HEK293 (cell line): ENCODE measurements at regions not wholly inside any gene's neighbourhood (a gene's known extent, or its start where the extent isn't known, plus 50 kb on each side); places are given as distances from the start of the nearest gene placed in this dataset.

ENCODE experiments used
- CTCF ChIA-PET: fragments of 350-600 bp; formaldehyde crosslinking; extraction: SDS; loops from one replicate; lab custom pipeline; 2021; ENCODE audit warnings: antibody characterized with exemption; lab: Yijun Ruan, JAX
- POLR2A ChIA-PET: fragments of 300-600 bp; formaldehyde crosslinking; extraction: SDS; loops from one replicate; lab custom pipeline; 2020; ENCODE audit warnings: antibody characterized with exemption, inconsistent platforms; lab: Yijun Ruan, JAX
- H3K27ac ChIP-seq: fragments of 200-500 bp; sonication (Bioruptor generic); 2 replicates; pipeline ENCODE4 v1.5.1; 2014; ENCODE audit warnings: low read depth, low read length, control low read depth, inconsistent platforms; ENCODE audit errors: extremely low read depth
- H3K36me3 ChIP-seq, 2 experiments: fragments of 200-500 bp in 1 of 2; sonication (Bioruptor generic) in 1 of 2; 1 replicate in 1 of 2; 2 replicates in 1 of 2; pipeline ENCODE4 v1.5.1; 2014 to 2017; ENCODE audit warnings: inconsistent platforms in 2 of 2, low read length in 2 of 2; ENCODE audit not compliant: control insufficient read depth in 2 of 2, insufficient read depth in 1 of 2
- H3K4me1 ChIP-seq: fragments of 200-500 bp; sonication (Bioruptor generic); 2 replicates; pipeline ENCODE4 v1.5.1; 2014; ENCODE audit warnings: mild to moderate bottlenecking, low read length, inconsistent platforms; ENCODE audit not compliant: control insufficient read depth, insufficient read depth
- H3K4me3 ChIP-seq: 2 replicates; pipeline ENCODE4 v1.5.1; 2011; ENCODE audit warnings: low read depth, mild to moderate bottlenecking, control low read depth, low read length, moderate library complexity
- H3K9me3 ChIP-seq: fragments of 200-500 bp; sonication (Bioruptor generic); 2 replicates; pipeline ENCODE4 v1.5.1; 2014; ENCODE audit warnings: low read depth, low read length, inconsistent platforms; ENCODE audit not compliant: control insufficient read depth, insufficient read depth
- GFI1B ChIP-seq: fragments of 450-650 bp; formaldehyde crosslinking; IDR thresholded peaks from 2 replicates; pipeline ENCODE4 v1.5.1; 2016; ENCODE audit warnings: missing biosample characterization, missing genetic modification characterization
- HOXA7 ChIP-seq: sonication (generic); formaldehyde crosslinking; IDR thresholded peaks from 2 replicates; pipeline ENCODE4 v1.8.1; 2022; ENCODE audit warnings: missing genetic modification reagents, borderline replicate concordance
- IKZF3 ChIP-seq: fragments of 450-650 bp; IDR thresholded peaks from 2 replicates; pipeline ENCODE4 v1.5.0; 2018; ENCODE audit warnings: missing biosample characterization, mild to moderate bottlenecking, missing genetic modification characterization, moderate library complexity
- KLF16 ChIP-seq: fragments of 450-650 bp; formaldehyde crosslinking; IDR thresholded peaks from 2 replicates; pipeline ENCODE4 v1.5.1; 2017; ENCODE audit warnings: missing biosample characterization, missing genetic modification characterization
- ZBTB1 ChIP-seq: fragments of 450-650 bp; formaldehyde crosslinking; IDR thresholded peaks from 2 replicates; pipeline ENCODE4 v1.5.1; 2016; ENCODE audit warnings: missing biosample characterization, missing genetic modification characterization
- ZBTB21 ChIP-seq: fragments of 450-650 bp; formaldehyde crosslinking; IDR thresholded peaks from 2 replicates; pipeline ENCODE4 v1.5.1; 2017; ENCODE audit warnings: missing biosample characterization, missing genetic modification characterization
- ZBTB48 ChIP-seq: fragments of 450-650 bp; formaldehyde crosslinking; IDR thresholded peaks from 2 replicates; pipeline ENCODE4 v1.5.1; 2016; ENCODE audit warnings: missing biosample characterization, missing genetic modification characterization
- ZBTB7A ChIP-seq: fragments of 450-650 bp; formaldehyde crosslinking; IDR thresholded peaks from 2 replicates; pipeline ENCODE4 v1.5.1; 2016; ENCODE audit warnings: low read depth, missing biosample characterization, missing genetic modification characterization
- ZBTB8A ChIP-seq: fragments of 450-650 bp; formaldehyde crosslinking; IDR thresholded peaks from 2 replicates; pipeline ENCODE4 v1.5.1; 2016; ENCODE audit warnings: missing biosample characterization, missing genetic modification characterization
- ZNF114 ChIP-seq: fragments of 450-650 bp; formaldehyde crosslinking; IDR thresholded peaks from 2 replicates; pipeline ENCODE4 v1.5.0; 2017; ENCODE audit warnings: missing biosample characterization, missing genetic modification characterization
- ZNF292 ChIP-seq: fragments of 450-650 bp; formaldehyde crosslinking; IDR thresholded peaks from 2 replicates; pipeline ENCODE4 v1.5.1; 2016; ENCODE audit warnings: low read depth, missing biosample characterization, missing genetic modification characterization, borderline replicate concordance
- ZNF302 ChIP-seq: fragments of 450-650 bp; formaldehyde crosslinking; IDR thresholded peaks from 2 replicates; pipeline ENCODE4 v1.5.1; 2016; ENCODE audit warnings: missing biosample characterization, missing genetic modification characterization, low read depth
- ZNF341 ChIP-seq: fragments of 450-650 bp; formaldehyde crosslinking; IDR thresholded peaks from 2 replicates; pipeline ENCODE4; 2016; ENCODE audit warnings: low read depth, missing biosample characterization, missing genetic modification characterization
- ZNF350 ChIP-seq: fragments of 450-650 bp; formaldehyde crosslinking; IDR thresholded peaks from 2 replicates; pipeline ENCODE4 v1.5.0; 2017; ENCODE audit warnings: missing biosample characterization, mild to moderate bottlenecking, missing genetic modification characterization
- ZNF529 ChIP-seq: fragments of 450-650 bp; formaldehyde crosslinking; IDR thresholded peaks from 2 replicates; pipeline ENCODE4 v1.5.1; 2017; ENCODE audit warnings: missing genetic modification characterization, missing biosample characterization; ENCODE audit not compliant: insufficient replicate concordance
- ZNF555 ChIP-seq: fragments of 450-650 bp; formaldehyde crosslinking; conservative IDR thresholded peaks from 2 replicates; pipeline ENCODE4 v1.5.1; 2017; ENCODE audit warnings: missing biosample characterization, mild to moderate bottlenecking, missing genetic modification characterization, inconsistent platforms
- ZNF610 ChIP-seq: fragments of 450-650 bp; formaldehyde crosslinking; IDR thresholded peaks from 2 replicates; pipeline ENCODE4 v1.5.1; 2016; ENCODE audit warnings: missing biosample characterization, missing genetic modification characterization, borderline replicate concordance
- ZNF677 ChIP-seq: fragments of 450-650 bp; IDR thresholded peaks from 2 replicates; pipeline ENCODE4 v1.5.0; 2018; ENCODE audit warnings: missing biosample characterization, mild to moderate bottlenecking, missing genetic modification characterization, moderate library complexity
- ZNF791 ChIP-seq: fragments of 450-650 bp; formaldehyde crosslinking; IDR thresholded peaks from 2 replicates; pipeline ENCODE4 v1.5.1; 2016; ENCODE audit warnings: missing biosample characterization, missing genetic modification characterization
- ZSCAN16 ChIP-seq: fragments of 450-650 bp; formaldehyde crosslinking; IDR thresholded peaks from 2 replicates; pipeline ENCODE4 v1.5.1; 2016; ENCODE audit warnings: missing biosample characterization, missing genetic modification characterization
- TF ChIP-seq, protein P1 (sequence below): fragments of 450-650 bp; formaldehyde crosslinking; IDR thresholded peaks from 2 replicates; pipeline ENCODE4 v1.5.0; 2017; ENCODE audit warnings: missing biosample characterization, missing genetic modification characterization, borderline replicate concordance
- TF ChIP-seq, protein P2 (sequence below): fragments of 450-650 bp; formaldehyde crosslinking; IDR thresholded peaks from 2 replicates; pipeline ENCODE4 v1.5.1; 2016; ENCODE audit warnings: missing biosample characterization, missing genetic modification characterization
- TF ChIP-seq, protein P3 (sequence below): fragments of 450-650 bp; formaldehyde crosslinking; IDR thresholded peaks from 2 replicates; pipeline ENCODE4 v1.5.1; 2016; ENCODE audit warnings: missing biosample characterization, missing genetic modification characterization
- TF ChIP-seq, protein P4 (sequence below): fragments of 450-650 bp; formaldehyde crosslinking; conservative IDR thresholded peaks from 2 replicates; pipeline ENCODE4 v1.5.1; 2016; ENCODE audit warnings: low read depth, missing biosample characterization, missing genetic modification characterization
- TF ChIP-seq, protein P5 (sequence below): fragments of 450-650 bp; formaldehyde crosslinking; IDR thresholded peaks from 2 replicates; pipeline ENCODE4 v1.5.1; 2016; ENCODE audit warnings: missing biosample characterization, missing genetic modification characterization

DNA sequence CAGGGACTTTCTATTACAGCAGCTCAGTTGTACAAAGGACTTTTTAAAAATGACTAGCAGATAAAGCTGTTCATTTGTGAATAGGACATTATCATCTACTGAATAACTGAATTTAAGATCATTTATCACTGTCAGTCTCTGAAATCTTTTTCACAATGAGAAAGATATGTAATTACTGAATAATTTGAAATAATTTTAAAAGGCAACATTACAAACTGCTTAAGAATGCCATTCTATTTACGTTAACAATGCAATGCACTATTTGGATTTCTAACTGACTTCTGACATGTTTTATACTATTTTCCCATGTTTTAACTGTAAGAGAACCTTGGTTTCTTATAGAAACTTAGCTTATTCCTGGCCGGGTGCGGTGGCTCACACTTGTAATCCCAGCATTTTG is 2033.0 kb upstream of the PCDH20 start:
- Histone ChIP-seq H3K27ac (no peak overlapping the region), H3K4me1 (no peaks in the 10 kb centered on the region), H3K4me3 (no peak overlapping the region), H3K36me3 (no peaks in the 10 kb centered on the region), H3K9me3 (no peaks in the 10 kb centered on the region)
- TF ChIP-seq ZNF341 (tag by site-specific recombination), result no peak
- no peak for TF ChIP-seq ZBTB8A (tag by site-specific recombination)
- no peak for TF ChIP-seq KLF16 (tag by site-specific recombination)
- TF ChIP-seq ZBTB48 (tag by site-specific recombination), result no peak
- TF ChIP-seq HOXA7 (CRISPR knock-in tag), result no peak
- no peak for TF ChIP-seq GFI1B
- no peak for TF ChIP-seq ZNF555 (tag by site-specific recombination)
- TF ChIP-seq ZNF114 (tag by site-specific recombination), result no peak
- no peak for TF ChIP-seq IKZF3 (tag by site-specific recombination)
- no peak for TF ChIP-seq ZNF791 (tag by site-specific recombination)
- TF ChIP-seq ZBTB1, result no peak
- TF ChIP-seq ZBTB7A (tag by site-specific recombination), result no peak
- TF ChIP-seq, protein P1, sequence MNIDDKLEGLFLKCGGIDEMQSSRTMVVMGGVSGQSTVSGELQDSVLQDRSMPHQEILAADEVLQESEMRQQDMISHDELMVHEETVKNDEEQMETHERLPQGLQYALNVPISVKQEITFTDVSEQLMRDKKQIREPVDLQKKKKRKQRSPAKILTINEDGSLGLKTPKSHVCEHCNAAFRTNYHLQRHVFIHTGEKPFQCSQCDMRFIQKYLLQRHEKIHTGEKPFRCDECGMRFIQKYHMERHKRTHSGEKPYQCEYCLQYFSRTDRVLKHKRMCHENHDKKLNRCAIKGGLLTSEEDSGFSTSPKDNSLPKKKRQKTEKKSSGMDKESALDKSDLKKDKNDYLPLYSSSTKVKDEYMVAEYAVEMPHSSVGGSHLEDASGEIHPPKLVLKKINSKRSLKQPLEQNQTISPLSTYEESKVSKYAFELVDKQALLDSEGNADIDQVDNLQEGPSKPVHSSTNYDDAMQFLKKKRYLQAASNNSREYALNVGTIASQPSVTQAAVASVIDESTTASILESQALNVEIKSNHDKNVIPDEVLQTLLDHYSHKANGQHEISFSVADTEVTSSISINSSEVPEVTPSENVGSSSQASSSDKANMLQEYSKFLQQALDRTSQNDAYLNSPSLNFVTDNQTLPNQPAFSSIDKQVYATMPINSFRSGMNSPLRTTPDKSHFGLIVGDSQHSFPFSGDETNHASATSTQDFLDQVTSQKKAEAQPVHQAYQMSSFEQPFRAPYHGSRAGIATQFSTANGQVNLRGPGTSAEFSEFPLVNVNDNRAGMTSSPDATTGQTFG (tag by site-specific recombination), result no peak
- CTCF ChIA-PET, result no interaction called here
- POLR2A ChIA-PET, result no interaction called here

DNA sequence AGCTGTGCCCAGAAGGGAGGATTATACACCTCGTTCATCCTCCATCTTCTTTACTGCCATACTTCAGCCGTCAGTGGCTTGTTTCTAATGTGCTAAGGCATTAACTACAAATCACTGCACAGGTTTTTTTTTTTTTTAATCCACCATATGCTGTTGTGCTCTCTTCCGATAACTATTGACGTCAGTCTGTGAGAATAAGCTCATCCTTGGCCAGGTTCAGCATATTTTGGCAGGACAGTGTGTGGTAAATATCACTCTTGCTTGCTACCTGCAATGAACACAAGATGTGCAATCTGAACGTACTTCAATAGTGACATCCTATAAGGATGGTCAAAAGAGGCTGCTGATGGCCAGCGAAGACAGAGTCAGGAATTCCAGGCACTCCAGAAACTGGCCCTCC is 2030.7 kb upstream of the PCDH20 start:
- CTCF ChIA-PET, result interaction anchor here (0.7 kb wide), 1 partner anchor 82 kb away, joined by 4 read pairs; no protein-coding TSS in a partner anchor
- Histone ChIP-seq H3K4me1 (no peaks in the 10 kb centered on the region), H3K4me3 (no peak overlapping the region), H3K27ac (no peak overlapping the region), H3K36me3 (no peaks in the 10 kb centered on the region), H3K9me3 (no peaks in the 10 kb centered on the region)
- POLR2A ChIA-PET, result no interaction called here
- TF ChIP-seq ZNF292 (tag by site-specific recombination), result no peak
- no peak for TF ChIP-seq ZSCAN16 (tag by site-specific recombination)
- no peak for TF ChIP-seq ZNF302 (tag by site-specific recombination)
- no peak for TF ChIP-seq ZNF610 (tag by site-specific recombination)
- TF ChIP-seq, protein P2, sequence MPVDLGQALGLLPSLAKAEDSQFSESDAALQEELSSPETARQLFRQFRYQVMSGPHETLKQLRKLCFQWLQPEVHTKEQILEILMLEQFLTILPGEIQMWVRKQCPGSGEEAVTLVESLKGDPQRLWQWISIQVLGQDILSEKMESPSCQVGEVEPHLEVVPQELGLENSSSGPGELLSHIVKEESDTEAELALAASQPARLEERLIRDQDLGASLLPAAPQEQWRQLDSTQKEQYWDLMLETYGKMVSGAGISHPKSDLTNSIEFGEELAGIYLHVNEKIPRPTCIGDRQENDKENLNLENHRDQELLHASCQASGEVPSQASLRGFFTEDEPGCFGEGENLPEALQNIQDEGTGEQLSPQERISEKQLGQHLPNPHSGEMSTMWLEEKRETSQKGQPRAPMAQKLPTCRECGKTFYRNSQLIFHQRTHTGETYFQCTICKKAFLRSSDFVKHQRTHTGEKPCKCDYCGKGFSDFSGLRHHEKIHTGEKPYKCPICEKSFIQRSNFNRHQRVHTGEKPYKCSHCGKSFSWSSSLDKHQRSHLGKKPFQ (tag by site-specific recombination), result no peak
- TF ChIP-seq, protein P3, sequence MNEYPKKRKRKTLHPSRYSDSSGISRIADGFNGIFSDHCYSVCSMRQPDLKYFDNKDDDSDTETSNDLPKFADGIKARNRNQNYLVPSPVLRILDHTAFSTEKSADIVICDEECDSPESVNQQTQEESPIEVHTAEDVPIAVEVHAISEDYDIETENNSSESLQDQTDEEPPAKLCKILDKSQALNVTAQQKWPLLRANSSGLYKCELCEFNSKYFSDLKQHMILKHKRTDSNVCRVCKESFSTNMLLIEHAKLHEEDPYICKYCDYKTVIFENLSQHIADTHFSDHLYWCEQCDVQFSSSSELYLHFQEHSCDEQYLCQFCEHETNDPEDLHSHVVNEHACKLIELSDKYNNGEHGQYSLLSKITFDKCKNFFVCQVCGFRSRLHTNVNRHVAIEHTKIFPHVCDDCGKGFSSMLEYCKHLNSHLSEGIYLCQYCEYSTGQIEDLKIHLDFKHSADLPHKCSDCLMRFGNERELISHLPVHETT (tag by site-specific recombination), result no peak
- TF ChIP-seq, protein P4, sequence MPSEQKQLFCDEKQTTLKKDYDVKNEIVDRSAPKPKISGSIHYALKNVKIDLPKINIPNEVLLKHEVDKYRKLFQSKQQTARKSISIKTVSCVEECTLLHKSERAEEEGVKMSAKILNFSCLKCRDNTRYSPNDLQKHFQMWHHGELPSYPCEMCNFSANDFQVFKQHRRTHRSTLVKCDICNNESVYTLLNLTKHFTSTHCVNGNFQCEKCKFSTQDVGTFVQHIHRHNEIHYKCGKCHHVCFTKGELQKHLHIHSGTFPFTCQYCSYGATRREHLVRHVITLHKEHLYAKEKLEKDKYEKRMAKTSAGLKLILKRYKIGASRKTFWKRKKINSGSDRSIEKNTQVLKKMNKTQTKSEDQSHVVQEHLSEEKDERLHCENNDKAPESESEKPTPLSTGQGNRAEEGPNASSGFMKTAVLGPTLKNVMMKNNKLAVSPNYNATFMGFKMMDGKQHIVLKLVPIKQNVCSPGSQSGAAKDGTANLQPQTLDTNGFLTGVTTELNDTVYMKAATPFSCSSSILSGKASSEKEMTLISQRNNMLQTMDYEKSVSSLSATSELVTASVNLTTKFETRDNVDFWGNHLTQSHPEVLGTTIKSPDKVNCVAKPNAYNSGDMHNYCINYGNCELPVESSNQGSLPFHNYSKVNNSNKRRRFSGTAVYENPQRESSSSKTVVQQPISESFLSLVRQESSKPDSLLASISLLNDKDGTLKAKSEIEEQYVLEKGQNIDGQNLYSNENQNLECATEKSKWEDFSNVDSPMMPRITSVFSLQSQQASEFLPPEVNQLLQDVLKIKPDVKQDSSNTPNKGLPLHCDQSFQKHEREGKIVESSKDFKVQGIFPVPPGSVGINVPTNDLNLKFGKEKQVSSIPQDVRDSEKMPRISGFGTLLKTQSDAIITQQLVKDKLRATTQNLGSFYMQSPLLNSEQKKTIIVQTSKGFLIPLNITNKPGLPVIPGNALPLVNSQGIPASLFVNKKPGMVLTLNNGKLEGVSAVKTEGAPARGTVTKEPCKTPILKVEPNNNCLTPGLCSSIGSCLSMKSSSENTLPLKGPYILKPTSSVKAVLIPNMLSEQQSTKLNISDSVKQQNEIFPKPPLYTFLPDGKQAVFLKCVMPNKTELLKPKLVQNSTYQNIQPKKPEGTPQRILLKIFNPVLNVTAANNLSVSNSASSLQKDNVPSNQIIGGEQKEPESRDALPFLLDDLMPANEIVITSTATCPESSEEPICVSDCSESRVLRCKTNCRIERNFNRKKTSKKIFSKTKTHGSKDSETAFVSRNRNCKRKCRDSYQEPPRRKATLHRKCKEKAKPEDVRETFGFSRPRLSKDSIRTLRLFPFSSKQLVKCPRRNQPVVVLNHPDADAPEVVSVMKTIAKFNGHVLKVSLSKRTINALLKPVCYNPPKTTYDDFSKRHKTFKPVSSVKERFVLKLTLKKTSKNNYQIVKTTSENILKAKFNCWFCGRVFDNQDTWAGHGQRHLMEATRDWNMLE (tag by site-specific recombination), result no peak
- TF ChIP-seq ZNF350 (tag by site-specific recombination), result no peak
- TF ChIP-seq ZNF677, result no peak
- TF ChIP-seq, protein P5, sequence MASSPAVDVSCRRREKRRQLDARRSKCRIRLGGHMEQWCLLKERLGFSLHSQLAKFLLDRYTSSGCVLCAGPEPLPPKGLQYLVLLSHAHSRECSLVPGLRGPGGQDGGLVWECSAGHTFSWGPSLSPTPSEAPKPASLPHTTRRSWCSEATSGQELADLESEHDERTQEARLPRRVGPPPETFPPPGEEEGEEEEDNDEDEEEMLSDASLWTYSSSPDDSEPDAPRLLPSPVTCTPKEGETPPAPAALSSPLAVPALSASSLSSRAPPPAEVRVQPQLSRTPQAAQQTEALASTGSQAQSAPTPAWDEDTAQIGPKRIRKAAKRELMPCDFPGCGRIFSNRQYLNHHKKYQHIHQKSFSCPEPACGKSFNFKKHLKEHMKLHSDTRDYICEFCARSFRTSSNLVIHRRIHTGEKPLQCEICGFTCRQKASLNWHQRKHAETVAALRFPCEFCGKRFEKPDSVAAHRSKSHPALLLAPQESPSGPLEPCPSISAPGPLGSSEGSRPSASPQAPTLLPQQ (tag by site-specific recombination), result no peak
- no peak for TF ChIP-seq ZNF529 (tag by site-specific recombination)
- no peak for TF ChIP-seq ZBTB21 (tag by site-specific recombination)
